SK-N-SH treated with all-trans-retinoic acid at 6 μM for 48 hours (cell line): ENCODE measurements at regions not wholly inside any gene's neighbourhood (a gene's known extent, or its start where the extent isn't known, plus 50 kb on each side); places are given as distances from the start of the nearest gene placed in this dataset.

Source experiments
- ARNTL ChIP-seq: fragments of 450-650 bp; formaldehyde crosslinking; IDR thresholded peaks from 2 replicates; pipeline ENCODE4 v1.5.0; 2020; ENCODE audit warnings: low read depth, mild to moderate bottlenecking, moderate library complexity, borderline replicate concordance
- BACH2 ChIP-seq: fragments of 250-450 bp; sonication (Bioruptor Pico); IDR thresholded peaks from 2 replicates; pipeline ENCODE4 v1.9.0; 2021; ENCODE audit warnings: mild to moderate bottlenecking, borderline replicate concordance
- CREB5 ChIP-seq: fragments of 250-450 bp; sonication (Bioruptor Pico); IDR thresholded peaks from 2 replicates; pipeline ENCODE4 v1.5.1; 2020; ENCODE audit warnings: low read depth, mild to moderate bottlenecking, moderate library complexity
- GLIS3 ChIP-seq: fragments of 250-450 bp; sonication (Bioruptor Pico); IDR thresholded peaks from 2 replicates; pipeline ENCODE4 v1.5.0; 2020; ENCODE audit warnings: mild to moderate bottlenecking, moderate library complexity
- PATZ1 ChIP-seq: fragments of 250-450 bp; sonication (Bioruptor Pico); IDR thresholded peaks from 2 replicates; pipeline ENCODE4 v1.8.0; 2020; ENCODE audit warnings: mild to moderate bottlenecking, moderate library complexity, borderline replicate concordance
- PPARA ChIP-seq: fragments of 250-450 bp; sonication (Bioruptor Pico); IDR thresholded peaks from 2 replicates; pipeline ENCODE4 v1.5.0; 2020; ENCODE audit warnings: mild to moderate bottlenecking, borderline replicate concordance
- RARB ChIP-seq: fragments of 250-450 bp; sonication (Bioruptor Pico); IDR thresholded peaks from 2 replicates; pipeline ENCODE4 v1.8.0; 2021; ENCODE audit warnings: mild to moderate bottlenecking, moderate library complexity
- TCF4 ChIP-seq: fragments of 250-450 bp; sonication (Bioruptor Pico); IDR thresholded peaks from 2 replicates; pipeline ENCODE4 v1.8.0; 2021; ENCODE audit warnings: mild to moderate bottlenecking, moderate library complexity, borderline replicate concordance
- TSHZ2 ChIP-seq: fragments of 250-450 bp; sonication (Bioruptor Pico); IDR thresholded peaks from 2 replicates; pipeline ENCODE4 v1.5.0; 2020; ENCODE audit warnings: mild to moderate bottlenecking, moderate library complexity
- ZC3H10 ChIP-seq: fragments of 250-450 bp; sonication (Bioruptor Pico); IDR thresholded peaks from 2 replicates; pipeline ENCODE4 v1.5.1; 2021; ENCODE audit warnings: mild to moderate bottlenecking, moderate library complexity
- ZFP3 ChIP-seq: fragments of 250-450 bp; sonication (Bioruptor Pico); IDR thresholded peaks from 2 replicates; pipeline ENCODE4 v1.5.0; 2020; ENCODE audit warnings: mild to moderate bottlenecking, moderate library complexity
- ZFP30 ChIP-seq: fragments of 450-650 bp; formaldehyde crosslinking; IDR thresholded peaks from 2 replicates; pipeline ENCODE4 v1.5.0; 2022; ENCODE audit warnings: mild to moderate bottlenecking, moderate library complexity

- TF ChIP-seq TSHZ2 (CRISPR knock-in tag) = no peak
- no peak for TF ChIP-seq ZFP30
- no peak for TF ChIP-seq CREB5
- no peak for TF ChIP-seq BACH2 (CRISPR knock-in tag)
- no peak for TF ChIP-seq TCF4 (CRISPR knock-in tag)
- no peak for TF ChIP-seq GLIS3 (CRISPR knock-in tag)
- no peak for TF ChIP-seq RARB (CRISPR knock-in tag)
- TF ChIP-seq ZC3H10 (CRISPR knock-in tag) = no peak
- no peak for TF ChIP-seq ARNTL (CRISPR knock-in tag)
- TF ChIP-seq PATZ1 = no peak
- no peak for TF ChIP-seq ZFP3 (CRISPR knock-in tag)
- no peak for TF ChIP-seq PPARA (CRISPR knock-in tag)
These were observed 601.5 kb upstream of the FSHR start for GRCh38 chr2:49755777-49756176.
